Lower leg skin (tissue), 4 donors: ENCODE measurements at regions not wholly inside any gene's neighbourhood (a gene's known extent, or its start where the extent isn't known, plus 50 kb on each side); places are given as distances from the start of the nearest gene placed in this dataset.

Experiments
- DNase-seq, 2 donors: peaks; one replicate each; pipeline ENCODE4 v3.0.0-alpha.2; 2019; ENCODE audit warnings: low spot score in 2 of 2
- H3K4me3 ChIP-seq: fragments of 200-600 bp; sonication (generic); 2 replicates; pipeline ENCODE4 v1.5.1; 2017; ENCODE audit warnings: mild to moderate bottlenecking, low read depth; ENCODE audit not compliant: poor library complexity, severe bottlenecking
- CTCF ChIP-seq, 3 donors: fragments of 450-650 bp; IDR thresholded peaks; one replicate each; pipeline ENCODE4 v1.5.1; 2016; ENCODE audit warnings: antibody characterized with exemption in 3 of 3, mild to moderate bottlenecking in 3 of 3, moderate library complexity in 2 of 3
- POLR2A ChIP-seq, 2 donors: fragments of 450-650 bp; IDR thresholded peaks; one replicate each; pipeline ENCODE4 v1.6.1; 2016 to 2017; ENCODE audit warnings: antibody characterized with exemption in 2 of 2, mild to moderate bottlenecking in 1 of 2, moderate library complexity in 1 of 2
- WGBS, 2 donors: methylation state at CpG; one replicate each; pipeline ENCODE4 v1.1.5; 2018; 5-methylcytosine and 5-hydroxymethylcytosine counted together
- intact Hi-C: fragments of 100-400 bp; cut with DNase I; formaldehyde crosslinking; loops from one replicate; pipeline ENCODE4 v1.15.0; 2023; ENCODE audit warnings: low total_unique reads

- intact Hi-C loops, result no loop called here
- H3K4me3 ChIP-seq, result no peak overlapping the region
- no peak for DNase-seq
- WGBS, 2 donors, result 86 to 96% methylated on average over 4 of the region's 4 CpGs
- TF ChIP-seq POLR2A (IDR thresholded peaks at IDR 0.05) (no peak), CTCF (IDR thresholded peaks at IDR 0.05) (no peak)
Observed at GRCh38 chr2:144099340-144099739, 420.6 kb downstream of the ZEB2 start.

- no peak for DNase-seq
- H3K4me3 ChIP-seq, result no peak overlapping the region
- no peak for TF ChIP-seq POLR2A (IDR thresholded peaks at IDR 0.05)
- TF ChIP-seq CTCF (IDR thresholded peaks at IDR 0.05), result no peak
- intact Hi-C loops, result no loop called here
- WGBS, 2 donors, result 81 to 87% methylated on average over 6 of the region's 6 CpGs
Observed at GRCh38 chr2:144097440-144098225, 422.3 kb downstream of the ZEB2 start.

GRCh38 chr2:144096531-144096930, 423.4 kb downstream of the ZEB2 start:
- no peak for DNase-seq
- H3K4me3 ChIP-seq, result no peak overlapping the region
- intact Hi-C loops, result no loop called here
- TF ChIP-seq CTCF (IDR thresholded peaks at IDR 0.05), result no peak
- TF ChIP-seq POLR2A (IDR thresholded peaks at IDR 0.05), result no peak
- 78 to 86% methylated on average over 2 of the region's 2 CpGs for WGBS, 2 donors

GRCh38 chr2:144094408-144095151, 425.3 kb downstream of the ZEB2 start:
- no peak for TF ChIP-seq POLR2A (IDR thresholded peaks at IDR 0.05)
- TF ChIP-seq CTCF (IDR thresholded peaks at IDR 0.05), result no peak
- no peak for DNase-seq
- intact Hi-C loops, result no loop called here
- WGBS, 2 donors, result 94 to 95% methylated on average over 5 of the region's 5 CpGs
- H3K4me3 ChIP-seq, result no peak overlapping the region

- H3K4me3 ChIP-seq, result no peak overlapping the region
- no peak for TF ChIP-seq CTCF (IDR thresholded peaks at IDR 0.05)
- no peak for TF ChIP-seq POLR2A (IDR thresholded peaks at IDR 0.05)
- WGBS, 2 donors, result 96 to 98% methylated on average over 3 of the region's 3 CpGs
- no peak for DNase-seq
- intact Hi-C loops, result no loop called here
Observed at GRCh38 chr2:144091622-144092021, 428.3 kb downstream of the ZEB2 start.
